ENCODE measurements at regions not wholly inside any gene's neighbourhood (a gene's known extent, or its start where the extent isn't known, plus 50 kb on each side); places are given as distances from the start of the nearest gene placed in this dataset.

GRCh38 chr3:187919048-187919447 lies 173.8 kb upstream of the BCL6 start:
- Histone ChIP-seq H3K4me1 (ENCODE audit: control insufficient read depth, low read length) (peaks cover 97% of the 10 kb centered on the region), H3K36me3 (ENCODE audit: control insufficient read depth, low read length) (peaks cover 6% of the 10 kb centered on the region), H3K9me2 (replicated peaks; ENCODE audit: control insufficient read depth, low read length) (no peaks in the 10 kb centered on the region), H3K27me3 (ENCODE audit: control insufficient read depth, low read length) (no peaks in the 10 kb centered on the region), H3K4me2 (ENCODE audit: low read length) (peak overlapping the region; percentile 87), H3K9me3 (ENCODE audit: control insufficient read depth, insufficient read depth, low read length) (peaks cover 2% of the 10 kb centered on the region; the same call in 1 of the 2 replicates), H3K79me2 (ENCODE audit: control insufficient read depth, low read length) (peaks cover 24% of the 10 kb centered on the region), H3K4me3 (ENCODE audit: low read length) (peak overlapping the region; percentile 61), H4K20me1 (ENCODE audit: control insufficient read depth, insufficient read depth, low read depth, low read length) (no peaks in the 10 kb centered on the region), H3K27ac (ENCODE audit: low read depth, low read length) (peak overlapping the region; percentile 93), H3F3A (ENCODE audit: control insufficient read depth, insufficient read depth) (peaks cover 38% of the 10 kb centered on the region)
- TF ChIP-seq CTCF (IDR thresholded peaks at IDR 0.05; ENCODE audit: low read depth, low read length, poor library complexity, severe bottlenecking) (no peak), EZH2phosphoT487 (IDR thresholded peaks at IDR 0.05; ENCODE audit: borderline replicate concordance, low read length) (no peak)

GRCh38 chr3:187919544-187919943 lies 174.3 kb upstream of the BCL6 start:
- TF ChIP-seq EZH2phosphoT487 (IDR thresholded peaks at IDR 0.05; ENCODE audit: borderline replicate concordance, low read length) (no peak), CTCF (IDR thresholded peaks at IDR 0.05; ENCODE audit: low read depth, low read length, poor library complexity, severe bottlenecking) (no peak)
- H3K4me1 ChIP-seq (ENCODE audit: control insufficient read depth, low read length) = peaks cover 92% of the 10 kb centered on the region
- H3K4me3 ChIP-seq (ENCODE audit: low read length) = peak overlapping the region; percentile 61
- H3K36me3 ChIP-seq (ENCODE audit: control insufficient read depth, low read length) = peaks cover 11% of the 10 kb centered on the region
- peak overlapping the region; percentile 87 for H3K4me2 ChIP-seq (ENCODE audit: low read length)
- H3F3A ChIP-seq (ENCODE audit: control insufficient read depth, insufficient read depth) = peaks cover 38% of the 10 kb centered on the region
- H4K20me1 ChIP-seq (ENCODE audit: control insufficient read depth, insufficient read depth, low read depth, low read length) = no peaks in the 10 kb centered on the region
- peaks cover 24% of the 10 kb centered on the region for H3K79me2 ChIP-seq (ENCODE audit: control insufficient read depth, low read length)
- H3K27me3 ChIP-seq (ENCODE audit: control insufficient read depth, low read length) = no peaks in the 10 kb centered on the region
- H3K9me3 ChIP-seq (ENCODE audit: control insufficient read depth, insufficient read depth, low read length) = peaks cover 7% of the 10 kb centered on the region; the same call in 1 of the 2 replicates
- no peaks in the 10 kb centered on the region for H3K9me2 ChIP-seq (replicated peaks; ENCODE audit: control insufficient read depth, low read length)
- H3K27ac ChIP-seq (ENCODE audit: low read depth, low read length) = peak overlapping the region; percentile 93

GRCh38 chr3:187920030-187920429 lies 174.8 kb upstream of the BCL6 start:
- H3K4me1 ChIP-seq (ENCODE audit: control insufficient read depth, low read length) = peaks cover 87% of the 10 kb centered on the region
- H3K4me3 ChIP-seq (ENCODE audit: low read length) = peak overlapping the region; percentile 61
- peaks cover 16% of the 10 kb centered on the region for H3K36me3 ChIP-seq (ENCODE audit: control insufficient read depth, low read length)
- H3F3A ChIP-seq (ENCODE audit: control insufficient read depth, insufficient read depth) = peaks cover 38% of the 10 kb centered on the region
- H3K79me2 ChIP-seq (ENCODE audit: control insufficient read depth, low read length) = peaks cover 24% of the 10 kb centered on the region
- H3K27me3 ChIP-seq (ENCODE audit: control insufficient read depth, low read length) = no peaks in the 10 kb centered on the region
- H3K27ac ChIP-seq (ENCODE audit: low read depth, low read length) = peak overlapping the region; percentile 93
- peak overlapping the region; percentile 87 for H3K4me2 ChIP-seq (ENCODE audit: low read length)
- TF ChIP-seq CTCF (IDR thresholded peaks at IDR 0.05; ENCODE audit: low read depth, low read length, poor library complexity, severe bottlenecking) (no peak), EZH2phosphoT487 (IDR thresholded peaks at IDR 0.05; ENCODE audit: borderline replicate concordance, low read length) (no peak)
- H4K20me1 ChIP-seq (ENCODE audit: control insufficient read depth, insufficient read depth, low read depth, low read length) = no peaks in the 10 kb centered on the region
- no peaks in the 10 kb centered on the region for H3K9me2 ChIP-seq (replicated peaks; ENCODE audit: control insufficient read depth, low read length)
- peaks cover 11% of the 10 kb centered on the region; the same call in 1 of the 2 replicates for H3K9me3 ChIP-seq (ENCODE audit: control insufficient read depth, insufficient read depth, low read length)
